DOHH2 (cell line): ENCODE measurements at regions not wholly inside any gene's neighbourhood (a gene's known extent, or its start where the extent isn't known, plus 50 kb on each side); places are given as distances from the start of the nearest gene placed in this dataset.

Experiments used
- EZH2phosphoT487 ChIP-seq: fragments of 200-600 bp; sonication (generic); IDR thresholded peaks from 2 replicates; pipeline ENCODE4 v1.6.1; 2017; ENCODE audit warnings: borderline replicate concordance, mild to moderate bottlenecking, antibody characterized with exemption, low read length, moderate library complexity, mixed read lengths
- TF ChIP-seq, protein P1 (sequence below): fragments of 200-600 bp; sonication (generic); IDR thresholded peaks from one replicate; pipeline ENCODE4 v1.5.1; 2014; ENCODE audit warnings: antibody characterized with exemption, mild to moderate bottlenecking, low read depth, low read length; ENCODE audit not compliant: poor library complexity, severe bottlenecking

DNA sequence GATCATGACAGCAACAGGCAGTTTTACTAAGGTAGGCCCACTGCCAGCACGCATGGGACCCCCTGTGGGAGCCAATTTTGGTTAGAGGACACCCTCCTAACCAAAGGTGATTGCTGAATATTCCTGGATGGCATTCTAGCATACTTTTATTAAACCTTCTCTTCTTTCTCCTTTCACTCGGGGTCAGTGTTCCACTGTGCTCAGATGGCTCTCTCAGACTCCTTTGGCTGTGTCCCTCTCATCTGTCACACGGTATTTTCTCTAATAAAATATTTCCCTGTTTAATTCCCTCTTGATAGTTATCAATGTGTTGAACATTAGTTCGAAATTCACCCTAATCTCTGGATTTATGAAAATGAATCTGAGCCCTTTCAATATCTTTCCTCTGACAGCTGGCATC is 1315.3 kb downstream of the FSTL5 start:
- TF ChIP-seq, protein P1, sequence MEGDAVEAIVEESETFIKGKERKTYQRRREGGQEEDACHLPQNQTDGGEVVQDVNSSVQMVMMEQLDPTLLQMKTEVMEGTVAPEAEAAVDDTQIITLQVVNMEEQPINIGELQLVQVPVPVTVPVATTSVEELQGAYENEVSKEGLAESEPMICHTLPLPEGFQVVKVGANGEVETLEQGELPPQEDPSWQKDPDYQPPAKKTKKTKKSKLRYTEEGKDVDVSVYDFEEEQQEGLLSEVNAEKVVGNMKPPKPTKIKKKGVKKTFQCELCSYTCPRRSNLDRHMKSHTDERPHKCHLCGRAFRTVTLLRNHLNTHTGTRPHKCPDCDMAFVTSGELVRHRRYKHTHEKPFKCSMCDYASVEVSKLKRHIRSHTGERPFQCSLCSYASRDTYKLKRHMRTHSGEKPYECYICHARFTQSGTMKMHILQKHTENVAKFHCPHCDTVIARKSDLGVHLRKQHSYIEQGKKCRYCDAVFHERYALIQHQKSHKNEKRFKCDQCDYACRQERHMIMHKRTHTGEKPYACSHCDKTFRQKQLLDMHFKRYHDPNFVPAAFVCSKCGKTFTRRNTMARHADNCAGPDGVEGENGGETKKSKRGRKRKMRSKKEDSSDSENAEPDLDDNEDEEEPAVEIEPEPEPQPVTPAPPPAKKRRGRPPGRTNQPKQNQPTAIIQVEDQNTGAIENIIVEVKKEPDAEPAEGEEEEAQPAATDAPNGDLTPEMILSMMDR, result no peak
- TF ChIP-seq EZH2phosphoT487, result no peak
